ENCODE measurements at regions not wholly inside any gene's neighbourhood (a gene's known extent, or its start where the extent isn't known, plus 50 kb on each side); places are given as distances from the start of the nearest gene placed in this dataset.

DNA sequence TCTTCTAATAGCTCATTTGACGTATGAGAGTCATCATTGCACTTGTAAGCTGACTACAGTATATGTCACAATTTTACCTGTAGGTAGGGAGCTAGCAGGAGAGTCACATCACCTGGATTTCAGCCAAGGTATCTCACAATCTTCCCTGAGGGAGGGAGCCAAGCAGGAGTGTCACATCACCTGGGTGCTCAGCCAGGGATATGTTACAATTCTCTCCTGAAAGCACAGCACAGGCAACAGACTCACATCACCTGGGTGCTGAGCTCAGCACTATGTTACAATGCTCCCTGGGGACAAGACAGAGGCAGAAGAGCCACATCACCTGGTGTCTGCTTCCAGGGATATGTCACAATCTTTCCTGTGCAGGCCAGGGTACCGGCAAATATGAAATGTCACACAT, 51.5 kb upstream of the ZNF730 start:
- intact Hi-C loops (cut with micrococcal nuclease; ENCODE audit: unreplicated experiment): no loop called here
- ChIA-PET POLR2A (interaction anchor here (1.1 kb wide), 1 partner anchor 173 kb away, joined by 3 read pairs; no protein-coding TSS in a partner anchor), CTCF (ENCODE audit: unreplicated experiment) (interaction anchor here (1.2 kb wide), 1 partner anchor 10 kb away, joined by 3 read pairs; no protein-coding TSS in a partner anchor)
- BruUV-seq (replicated peaks): no TSS peak
- TF ChIP-seq, protein P1, sequence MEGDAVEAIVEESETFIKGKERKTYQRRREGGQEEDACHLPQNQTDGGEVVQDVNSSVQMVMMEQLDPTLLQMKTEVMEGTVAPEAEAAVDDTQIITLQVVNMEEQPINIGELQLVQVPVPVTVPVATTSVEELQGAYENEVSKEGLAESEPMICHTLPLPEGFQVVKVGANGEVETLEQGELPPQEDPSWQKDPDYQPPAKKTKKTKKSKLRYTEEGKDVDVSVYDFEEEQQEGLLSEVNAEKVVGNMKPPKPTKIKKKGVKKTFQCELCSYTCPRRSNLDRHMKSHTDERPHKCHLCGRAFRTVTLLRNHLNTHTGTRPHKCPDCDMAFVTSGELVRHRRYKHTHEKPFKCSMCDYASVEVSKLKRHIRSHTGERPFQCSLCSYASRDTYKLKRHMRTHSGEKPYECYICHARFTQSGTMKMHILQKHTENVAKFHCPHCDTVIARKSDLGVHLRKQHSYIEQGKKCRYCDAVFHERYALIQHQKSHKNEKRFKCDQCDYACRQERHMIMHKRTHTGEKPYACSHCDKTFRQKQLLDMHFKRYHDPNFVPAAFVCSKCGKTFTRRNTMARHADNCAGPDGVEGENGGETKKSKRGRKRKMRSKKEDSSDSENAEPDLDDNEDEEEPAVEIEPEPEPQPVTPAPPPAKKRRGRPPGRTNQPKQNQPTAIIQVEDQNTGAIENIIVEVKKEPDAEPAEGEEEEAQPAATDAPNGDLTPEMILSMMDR (conservative IDR thresholded peaks at IDR 0.05; ENCODE audit: low read length): no peak
- TF ChIP-seq EZH2phosphoT487 (IDR thresholded peaks at IDR 0.05; ENCODE audit: borderline replicate concordance, low read depth, low read length): no peak
- H3K4me1 ChIP-seq (ENCODE audit: insufficient read depth, low read length, poor library complexity, severe bottlenecking): no peaks in the 10 kb centered on the region
- no peak overlapping the region for H3K27ac ChIP-seq (ENCODE audit: low read depth, low read length, poor library complexity, severe bottlenecking)
- no peak for DNase-seq (ENCODE audit: low spot score)
- H3K79me2 ChIP-seq (ENCODE audit: insufficient read depth, low read depth, low read length): no peaks in the 10 kb centered on the region
- no peaks in the 10 kb centered on the region for H3K36me3 ChIP-seq (ENCODE audit: insufficient read depth, low read length)
- H3K9me2 ChIP-seq (ENCODE audit: insufficient read depth, low read length): no peaks in the 10 kb centered on the region
- no peaks in the 10 kb centered on the region for H3K9me3 ChIP-seq (ENCODE audit: low read length)
- H3K4me2 ChIP-seq (ENCODE audit: low read length): no peak overlapping the region
- no peak overlapping the region for H2AFZ ChIP-seq (ENCODE audit: low read length)
- no peaks in the 10 kb centered on the region for H4K20me1 ChIP-seq (ENCODE audit: insufficient read depth, low read length)
- no peak overlapping the region for H3K4me3 ChIP-seq (ENCODE audit: low read depth, low read length, poor library complexity, severe bottlenecking)

- no peak for DNase-seq (ENCODE audit: low spot score)
- no peak overlapping the region for H2AFZ ChIP-seq (ENCODE audit: low read length)
- no peaks in the 10 kb centered on the region for H3K79me2 ChIP-seq (ENCODE audit: insufficient read depth, low read depth, low read length)
- H3K9me2 ChIP-seq (ENCODE audit: insufficient read depth, low read length): no peaks in the 10 kb centered on the region
- ChIA-PET CTCF (ENCODE audit: unreplicated experiment) (no interaction called here), POLR2A (interaction anchor here (0.5 to 0.6 kb wide), 2 partner anchors 191 to 425 kb away, joined by 3 to 5 read pairs; no protein-coding TSS in a partner anchor)
- no peak for TF ChIP-seq EZH2phosphoT487 (IDR thresholded peaks at IDR 0.05; ENCODE audit: borderline replicate concordance, low read depth, low read length)
- TF ChIP-seq, protein P1 (conservative IDR thresholded peaks at IDR 0.05; ENCODE audit: low read length): no peak
- H3K4me2 ChIP-seq (ENCODE audit: low read length): no peak overlapping the region
- H3K9me3 ChIP-seq (ENCODE audit: low read length): no peaks in the 10 kb centered on the region
- no peaks in the 10 kb centered on the region for H4K20me1 ChIP-seq (ENCODE audit: insufficient read depth, low read length)
- no TSS peak for BruUV-seq (replicated peaks)
- no peak overlapping the region for H3K27ac ChIP-seq (ENCODE audit: low read depth, low read length, poor library complexity, severe bottlenecking)
- H3K36me3 ChIP-seq (ENCODE audit: insufficient read depth, low read length): no peaks in the 10 kb centered on the region
- no peak overlapping the region for H3K4me3 ChIP-seq (ENCODE audit: low read depth, low read length, poor library complexity, severe bottlenecking)
- H3K4me1 ChIP-seq (ENCODE audit: insufficient read depth, low read length, poor library complexity, severe bottlenecking): no peaks in the 10 kb centered on the region
- intact Hi-C loops (cut with micrococcal nuclease; ENCODE audit: unreplicated experiment): no loop called here
Observed at GRCh38 chr19:23062921-23063320, 53.9 kb upstream of the ZNF730 start.

DNA sequence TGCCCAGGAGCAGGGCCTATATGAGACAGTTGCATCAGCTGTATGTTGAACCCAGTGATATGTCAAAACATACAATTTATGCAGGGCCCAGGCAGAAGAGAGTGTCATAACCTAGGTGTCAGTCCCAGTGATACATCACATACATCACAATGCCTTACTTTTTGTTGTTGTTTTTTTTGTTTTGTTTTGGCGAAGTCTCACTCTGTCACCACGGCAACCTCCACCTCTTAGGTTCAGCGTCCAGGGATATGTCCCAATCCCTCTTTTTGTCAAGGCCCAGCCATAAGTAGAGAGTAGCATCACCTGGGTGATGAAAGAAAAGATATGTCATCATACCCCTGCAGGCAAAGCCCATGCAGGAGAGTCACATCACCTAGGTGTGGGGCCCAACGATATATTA, 56.8 kb upstream of the ZNF730 start:
- intact Hi-C loops (cut with micrococcal nuclease; ENCODE audit: unreplicated experiment): no loop called here
- TF ChIP-seq, protein P1 (conservative IDR thresholded peaks at IDR 0.05; ENCODE audit: low read length): no peak
- no peak for TF ChIP-seq EZH2phosphoT487 (IDR thresholded peaks at IDR 0.05; ENCODE audit: borderline replicate concordance, low read depth, low read length)
- no TSS peak for BruUV-seq (replicated peaks)

More for the DNA sequence above, 56.8 kb upstream of the ZNF730 start:
- Histone ChIP-seq H2AFZ (ENCODE audit: low read length) (no peak overlapping the region), H3K4me3 (ENCODE audit: low read depth, low read length, poor library complexity, severe bottlenecking) (no peak overlapping the region), H3K9me2 (ENCODE audit: insufficient read depth, low read length) (no peaks in the 10 kb centered on the region), H3K79me2 (ENCODE audit: insufficient read depth, low read depth, low read length) (no peaks in the 10 kb centered on the region), H4K20me1 (ENCODE audit: insufficient read depth, low read length) (no peaks in the 10 kb centered on the region), H3K4me1 (ENCODE audit: insufficient read depth, low read length, poor library complexity, severe bottlenecking) (no peaks in the 10 kb centered on the region), H3K9me3 (ENCODE audit: low read length) (no peaks in the 10 kb centered on the region), H3K4me2 (ENCODE audit: low read length) (no peak overlapping the region), H3K27ac (ENCODE audit: low read depth, low read length, poor library complexity, severe bottlenecking) (no peak overlapping the region), H3K36me3 (ENCODE audit: insufficient read depth, low read length) (no peaks in the 10 kb centered on the region)
- CTCF ChIA-PET (ENCODE audit: unreplicated experiment): no interaction called here
- DNase-seq (ENCODE audit: low spot score): no peak
- POLR2A ChIA-PET: no interaction called here
